Left kidney (tissue), 1 donor: ENCODE measurements at regions not wholly inside any gene's neighbourhood (a gene's known extent, or its start where the extent isn't known, plus 50 kb on each side); places are given as distances from the start of the nearest gene placed in this dataset.

Experiments
- DNase-seq: peaks from one replicate; pipeline ENCODE4 v3.0.0-alpha.2; 2013

DNA sequence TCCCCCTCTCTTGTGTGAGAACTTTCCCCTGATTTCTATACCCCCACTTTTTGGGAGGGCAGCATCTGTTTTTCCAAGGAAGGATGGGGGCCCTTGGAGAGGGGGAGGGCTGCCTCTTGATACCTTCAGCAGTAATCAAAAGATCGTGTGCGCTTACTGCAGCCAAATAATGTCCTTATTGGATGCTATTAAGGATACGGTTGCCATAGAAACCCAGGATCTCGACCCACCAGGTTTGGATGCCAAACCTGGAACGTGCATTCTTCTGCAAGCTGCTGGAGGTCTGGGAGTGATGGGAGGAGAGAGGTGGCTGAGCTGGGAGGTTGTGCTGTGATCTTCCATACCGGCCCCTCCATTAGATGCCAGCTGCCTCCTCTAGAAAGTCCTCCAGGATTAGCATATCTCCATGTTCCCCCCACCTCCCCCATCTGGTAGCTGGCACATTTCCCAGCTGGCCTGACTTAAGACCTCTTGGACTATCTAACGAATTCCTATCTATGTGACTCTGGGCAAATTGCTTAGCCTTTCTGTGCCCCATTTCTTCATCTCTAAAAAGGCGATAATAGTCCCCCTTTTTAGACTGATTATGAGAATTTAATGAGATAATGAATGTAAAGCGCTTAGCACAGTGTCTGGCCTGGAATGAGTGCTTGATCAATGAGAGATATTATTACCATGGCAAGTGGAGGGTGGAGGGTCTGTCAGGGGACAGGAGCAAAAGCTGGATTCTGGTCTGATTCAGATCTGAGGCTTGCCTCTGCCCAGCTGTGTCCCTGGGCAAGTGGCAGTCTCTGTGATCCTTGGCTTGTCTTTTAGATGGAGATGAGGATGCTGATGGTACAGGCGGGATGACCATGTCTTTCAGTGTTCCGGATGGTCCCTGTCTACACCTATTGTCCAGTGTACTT is 78.5 kb upstream of the PCBD1 start:
- DNase-seq = no peak

DNA sequence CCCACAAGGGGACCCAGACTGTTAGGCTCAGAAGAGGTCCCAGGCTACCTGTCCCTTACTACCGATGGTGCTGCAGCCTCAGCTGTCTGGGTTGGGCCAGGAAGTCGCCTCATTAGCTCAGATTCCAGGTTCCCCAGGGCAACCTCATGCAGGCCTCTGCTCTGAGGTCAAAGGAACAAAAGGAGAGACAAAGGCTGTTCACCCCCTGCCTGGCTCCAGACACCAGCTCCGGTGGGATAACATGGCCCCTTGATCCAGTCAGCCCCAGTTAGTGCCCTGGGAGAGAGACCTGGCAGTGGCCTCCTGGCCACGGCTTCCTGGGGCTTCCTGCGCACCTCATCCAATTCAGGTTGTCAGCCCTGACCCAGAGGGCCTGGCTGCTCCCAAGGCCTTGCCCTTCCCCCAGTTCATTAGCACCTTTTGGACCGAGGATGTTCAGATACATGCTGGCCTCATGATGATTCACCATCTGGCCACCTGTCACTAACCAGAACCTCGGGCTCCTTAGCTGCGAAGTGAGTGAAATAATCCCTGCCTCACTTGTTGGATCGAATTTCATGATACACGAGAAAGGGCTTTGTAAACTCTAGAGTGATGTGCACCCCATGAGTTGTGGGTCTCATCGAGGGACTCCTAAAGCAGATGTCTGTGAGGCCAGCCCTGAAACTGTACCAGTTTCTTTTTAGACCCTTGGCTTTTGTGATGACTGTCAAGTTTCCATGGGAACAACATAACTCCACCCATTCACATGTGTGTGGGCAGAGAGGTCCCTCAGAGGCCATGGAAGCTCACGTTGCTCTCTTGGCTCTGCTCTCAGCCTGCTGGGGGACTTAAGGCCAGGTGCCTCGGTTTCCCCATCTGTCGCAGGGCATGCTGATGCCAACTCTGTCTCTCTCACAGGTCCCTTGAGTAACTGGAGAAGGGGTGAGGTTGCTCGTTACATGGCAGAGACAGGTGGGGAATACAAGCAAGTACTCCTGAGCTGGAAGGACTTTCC is 79.5 kb upstream of the PCBD1 start:
- DNase-seq = peak; percentile 38

DNA sequence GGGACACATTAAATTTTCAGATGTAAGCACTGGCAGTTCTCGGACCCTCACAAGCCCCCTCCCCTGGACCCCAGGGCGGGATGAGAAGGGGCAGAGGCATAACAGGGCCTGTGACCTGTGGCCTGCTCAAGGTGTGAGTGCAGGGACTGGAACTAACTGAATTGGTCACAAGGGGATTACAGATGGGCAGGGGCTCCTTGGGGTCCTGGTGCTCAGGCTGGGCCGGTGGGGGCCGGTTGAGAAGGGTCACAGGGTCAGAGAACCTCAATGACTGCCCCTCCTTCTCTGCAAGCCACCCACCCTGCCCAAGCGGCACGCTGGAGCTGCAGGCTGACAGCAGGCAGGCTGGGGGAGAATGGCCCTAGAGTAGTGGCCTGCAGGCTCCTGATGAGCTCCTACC is 80.8 kb upstream of the PCBD1 start:
- no peak for DNase-seq

DNA sequence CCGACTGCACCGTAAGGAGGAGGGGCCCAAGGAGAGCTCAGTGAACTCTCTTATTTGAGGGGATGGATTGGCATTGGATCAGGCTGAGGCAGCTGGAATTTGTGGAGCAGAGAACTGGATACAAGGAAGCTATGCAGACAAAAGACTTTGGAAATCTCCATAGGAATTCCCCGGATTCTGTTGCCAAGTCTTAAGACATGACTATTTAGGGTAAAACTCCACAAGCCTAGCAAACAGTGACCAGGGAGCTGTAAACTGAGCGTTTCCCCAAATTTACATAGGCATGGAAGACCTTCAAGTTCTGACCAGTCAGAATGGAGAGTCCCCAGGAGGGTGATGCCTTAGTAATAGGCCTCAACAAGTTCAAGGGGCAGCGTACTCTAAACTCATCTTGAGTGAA is 82.5 kb upstream of the PCBD1 start:
- DNase-seq = no peak

DNA sequence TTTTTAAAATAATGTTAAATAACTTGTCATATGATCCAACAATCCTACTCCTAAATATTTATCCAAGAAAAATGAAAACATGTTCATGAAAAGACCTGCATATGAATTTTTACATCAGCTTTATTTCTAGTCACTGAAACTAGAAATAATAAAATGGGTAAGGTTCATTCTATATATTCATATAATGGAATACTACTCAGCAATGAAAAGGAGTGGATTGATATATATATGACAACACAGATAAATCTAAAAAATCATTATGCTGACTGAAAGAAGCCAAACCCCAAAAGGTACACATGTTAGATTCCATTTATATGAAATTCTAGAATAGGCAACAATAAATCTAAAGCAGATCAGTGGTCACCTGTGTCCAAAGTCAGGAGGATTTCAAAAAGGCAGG is 84.9 kb upstream of the PCBD1 start:
- no peak for DNase-seq

DNA sequence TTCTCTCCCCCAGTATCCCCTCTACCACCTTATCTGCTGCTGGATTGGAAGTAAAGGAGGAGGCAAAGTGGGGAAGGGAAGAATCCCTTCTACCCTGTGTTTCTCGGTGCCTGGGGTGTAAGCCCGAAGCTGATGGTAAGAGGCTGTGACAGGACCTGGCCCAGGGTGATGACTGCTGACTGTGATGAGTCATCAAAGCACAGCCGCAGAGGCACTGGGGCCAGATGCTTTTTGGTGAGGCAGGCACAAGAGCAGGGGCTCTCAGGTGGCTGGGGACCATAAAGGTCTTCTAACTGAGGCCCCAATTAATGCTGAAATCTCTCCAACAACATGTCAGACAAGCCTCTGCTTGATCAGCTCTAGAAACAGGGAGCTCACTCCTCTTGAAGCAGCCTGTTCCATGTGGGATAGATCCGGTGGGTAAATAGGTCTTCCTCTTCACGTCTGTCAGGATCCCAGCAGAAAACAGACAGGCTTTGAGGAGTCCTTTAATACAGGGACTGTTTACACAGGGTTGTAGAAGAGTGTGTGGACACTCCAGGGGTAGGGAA is 86.1 kb upstream of the PCBD1 start:
- DNase-seq = no peak

DNA sequence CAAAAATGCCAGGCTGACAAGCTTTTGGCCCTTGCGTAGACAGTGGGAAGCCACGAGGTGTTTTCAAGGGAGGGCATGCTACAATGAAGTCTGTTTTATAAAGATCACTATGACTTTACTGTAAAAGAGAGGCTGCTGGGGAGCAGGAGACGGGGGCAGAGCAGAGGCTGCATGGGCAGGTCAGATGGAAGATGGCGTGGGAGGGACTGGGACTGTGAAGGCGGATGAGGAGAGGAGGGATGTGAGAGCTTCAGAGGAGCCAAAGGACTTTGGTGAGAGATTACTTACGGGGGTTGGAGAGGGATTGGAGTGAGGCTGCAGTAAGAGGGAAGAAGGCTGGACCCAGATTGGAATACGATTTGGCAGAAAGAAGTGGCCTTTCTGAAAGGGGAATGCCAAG is 86.6 kb upstream of the PCBD1 start:
- DNase-seq = no peak

DNA sequence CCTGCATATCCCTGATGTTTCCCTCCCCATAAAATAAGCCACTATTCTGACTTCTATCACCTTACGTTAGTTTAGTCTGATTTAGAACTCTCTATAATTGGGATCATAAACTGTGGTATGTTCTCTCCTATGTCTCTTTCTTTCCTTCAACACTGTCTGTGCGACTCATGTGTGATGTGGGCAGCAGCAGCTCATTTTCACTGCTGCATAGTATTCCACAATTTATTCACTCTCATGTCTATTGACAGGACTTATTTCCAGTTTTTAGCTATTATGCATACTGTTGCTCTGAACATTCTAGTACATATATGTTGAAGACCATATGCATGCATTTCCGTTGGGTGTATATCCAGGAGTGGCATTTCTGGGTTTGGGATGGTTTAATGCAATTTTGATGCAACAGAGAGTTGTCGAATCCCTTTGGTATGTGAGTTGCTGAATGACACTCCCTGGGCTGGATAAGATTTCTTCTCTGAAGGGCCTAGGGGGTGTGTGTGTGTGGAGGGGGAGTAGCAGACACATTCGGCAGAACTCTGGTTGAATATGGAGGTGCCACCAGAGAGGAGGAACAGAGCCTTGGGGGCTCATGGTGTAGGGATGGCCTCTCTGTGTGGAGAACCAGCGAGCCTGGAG is 87.8 kb upstream of the PCBD1 start:
- no peak for DNase-seq

DNA sequence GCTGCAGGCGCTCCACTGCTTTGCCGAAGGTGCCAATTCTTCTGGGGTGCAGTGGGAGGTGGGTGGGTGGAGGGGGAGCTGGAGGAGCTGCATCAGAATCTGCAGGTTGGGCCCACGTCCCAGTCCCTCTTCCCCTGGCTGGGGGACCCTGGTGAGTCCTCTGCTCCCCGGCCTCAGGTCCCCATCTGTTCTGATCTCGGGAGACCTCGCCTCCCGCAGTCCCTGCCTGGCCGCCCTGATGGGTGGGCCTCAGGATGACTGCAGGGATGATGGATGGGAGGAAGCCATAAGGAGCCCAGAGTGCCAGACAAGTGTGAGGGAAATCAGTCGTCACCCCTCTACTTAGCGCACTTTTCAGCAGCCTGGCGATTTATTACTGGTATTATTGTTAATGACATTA is 89.3 kb upstream of the PCBD1 start:
- no peak for DNase-seq

DNA sequence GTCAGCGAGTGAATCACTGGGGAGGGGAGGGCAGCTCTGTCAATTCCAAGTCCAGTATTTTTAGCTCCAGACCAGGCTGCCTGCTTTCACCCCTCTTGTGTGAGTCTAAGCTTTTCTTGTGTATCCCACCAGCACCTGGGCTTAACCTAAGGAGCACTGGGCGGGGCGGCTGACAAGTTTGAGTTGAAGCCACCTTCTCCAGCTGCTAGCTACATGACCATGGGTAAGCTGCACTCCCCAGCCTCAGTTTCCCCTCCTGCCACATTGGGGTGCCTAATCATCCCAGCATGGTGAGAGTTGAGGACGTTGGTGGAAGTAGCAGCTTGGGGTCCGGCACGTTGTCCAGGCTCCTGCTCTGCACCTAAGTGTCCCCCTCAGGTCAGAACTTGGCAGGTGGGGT is 89.8 kb upstream of the PCBD1 start:
- no peak for DNase-seq

DNA sequence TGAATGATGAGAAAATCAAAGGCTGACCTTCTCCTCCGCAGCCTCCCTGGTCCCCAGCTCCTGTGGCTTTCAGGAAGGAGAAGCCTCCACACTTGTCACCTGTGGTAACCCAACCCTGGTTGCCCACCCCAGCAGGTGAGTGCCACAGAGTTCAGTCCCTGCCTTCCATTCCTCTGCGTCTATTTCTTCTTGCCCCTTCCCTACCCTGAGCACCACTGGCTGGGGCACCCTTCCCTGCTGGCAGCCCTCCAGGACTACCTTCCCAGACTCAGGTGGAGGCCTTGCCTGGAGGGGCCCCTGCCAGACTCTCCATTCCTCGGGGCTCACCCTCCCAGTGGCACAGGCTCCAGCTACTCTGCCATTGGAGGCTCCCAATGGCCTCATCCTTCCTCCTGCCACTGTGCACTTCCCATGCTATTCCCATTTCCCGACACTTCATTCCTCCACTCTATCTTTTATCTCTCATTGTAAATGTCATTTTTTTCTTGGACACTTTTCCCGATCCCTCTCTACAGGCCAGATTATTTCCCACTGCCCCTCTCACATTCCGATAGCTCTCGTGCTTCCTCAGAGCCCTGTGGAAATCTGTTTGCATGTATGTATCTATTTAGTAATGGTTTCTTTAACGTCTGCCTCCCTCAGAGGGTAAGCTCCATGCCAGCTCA is 90.6 kb upstream of the PCBD1 start:
- DNase-seq = no peak

DNA sequence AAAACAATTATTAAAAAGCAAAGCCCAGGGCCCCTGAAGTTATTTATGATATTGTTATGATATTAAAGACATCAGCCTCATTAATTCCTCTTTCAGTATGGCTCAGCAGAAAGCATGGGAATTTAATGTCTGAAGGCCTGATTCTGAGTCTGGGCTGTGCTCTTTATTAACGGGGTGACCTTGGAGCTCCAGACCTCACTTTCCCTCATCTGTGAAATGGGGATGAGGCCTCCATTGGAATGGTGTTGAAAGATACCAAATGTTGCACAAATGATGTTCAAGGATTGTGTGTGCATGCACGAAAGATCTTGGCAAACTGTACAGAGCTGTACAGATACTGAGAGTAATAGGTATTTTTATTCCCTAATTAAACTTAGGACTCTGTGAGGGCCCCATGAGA is 92.3 kb upstream of the PCBD1 start:
- no peak for DNase-seq

DNA sequence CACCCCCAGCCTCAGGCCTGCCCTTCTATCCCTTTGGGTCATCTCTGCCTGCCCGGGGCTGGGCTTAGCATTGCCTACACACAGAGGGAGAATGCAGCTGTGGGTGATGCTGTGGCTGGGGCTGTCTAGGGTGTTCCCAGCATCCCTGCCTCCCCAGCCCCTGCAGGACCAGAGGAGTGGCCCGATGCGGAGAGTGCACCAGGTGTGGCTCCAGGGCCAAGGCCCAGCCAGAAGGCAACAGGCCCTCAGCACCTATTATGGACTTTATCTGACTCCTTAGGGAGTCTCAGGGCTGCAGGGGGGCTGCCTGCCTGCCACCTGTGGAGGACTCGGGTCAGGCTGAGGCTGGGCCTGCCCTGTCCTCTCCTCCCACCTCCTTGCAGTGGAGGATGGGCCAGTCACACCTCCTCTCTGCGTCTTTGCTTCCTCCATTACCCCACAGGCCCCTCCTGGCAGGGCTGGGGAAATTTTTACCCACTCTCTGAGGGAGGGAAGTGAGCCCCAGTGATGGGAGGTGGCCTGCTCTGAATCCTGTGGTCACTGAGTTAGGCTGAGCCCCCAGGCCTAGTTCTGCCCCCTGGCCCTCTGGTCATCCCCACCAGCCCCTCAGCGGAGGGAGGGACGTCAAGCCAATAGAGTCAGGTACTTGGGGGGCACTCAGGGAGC is 92.9 kb upstream of the PCBD1 start:
- DNase-seq = no peak

DNA sequence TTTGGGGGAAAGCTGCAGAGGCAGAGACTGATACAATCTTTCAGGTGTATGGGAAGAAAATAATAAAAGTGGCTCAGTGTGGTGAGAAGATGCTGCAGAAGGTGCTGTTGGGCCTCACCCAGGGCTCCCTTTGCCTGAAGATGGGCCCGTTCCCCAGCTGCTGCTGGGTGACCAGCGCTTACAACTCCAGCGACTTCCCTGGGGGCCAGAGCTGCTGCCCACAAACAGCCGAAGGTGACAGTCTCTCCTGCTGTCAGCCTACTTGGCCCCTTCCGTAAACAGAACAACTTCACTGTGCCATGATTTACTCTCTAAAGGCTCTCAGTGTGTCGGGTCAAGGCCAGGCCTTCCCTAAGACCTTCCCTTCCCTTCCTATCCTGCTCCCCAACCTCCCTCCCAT is 93.6 kb upstream of the PCBD1 start:
- DNase-seq = no peak

DNA sequence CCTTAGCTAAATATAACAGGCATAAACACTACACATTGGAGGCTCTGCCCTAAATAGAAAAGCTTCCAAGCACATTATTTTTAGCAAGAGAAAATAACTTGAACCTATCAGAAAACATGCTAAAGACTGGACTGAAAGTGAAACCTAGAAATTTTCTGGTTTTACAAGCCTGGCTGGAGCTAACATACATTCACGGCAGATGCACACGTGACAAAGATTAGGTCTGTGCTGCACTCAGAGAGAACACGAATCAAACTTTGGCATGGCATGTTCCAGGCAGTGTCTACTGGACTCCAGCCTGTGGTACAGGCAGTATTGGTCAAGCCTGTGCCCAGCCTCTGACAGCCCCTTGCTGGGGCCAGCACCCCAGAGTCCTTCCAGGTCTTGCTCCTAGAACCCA is 94.1 kb upstream of the PCBD1 start:
- DNase-seq = no peak

DNA sequence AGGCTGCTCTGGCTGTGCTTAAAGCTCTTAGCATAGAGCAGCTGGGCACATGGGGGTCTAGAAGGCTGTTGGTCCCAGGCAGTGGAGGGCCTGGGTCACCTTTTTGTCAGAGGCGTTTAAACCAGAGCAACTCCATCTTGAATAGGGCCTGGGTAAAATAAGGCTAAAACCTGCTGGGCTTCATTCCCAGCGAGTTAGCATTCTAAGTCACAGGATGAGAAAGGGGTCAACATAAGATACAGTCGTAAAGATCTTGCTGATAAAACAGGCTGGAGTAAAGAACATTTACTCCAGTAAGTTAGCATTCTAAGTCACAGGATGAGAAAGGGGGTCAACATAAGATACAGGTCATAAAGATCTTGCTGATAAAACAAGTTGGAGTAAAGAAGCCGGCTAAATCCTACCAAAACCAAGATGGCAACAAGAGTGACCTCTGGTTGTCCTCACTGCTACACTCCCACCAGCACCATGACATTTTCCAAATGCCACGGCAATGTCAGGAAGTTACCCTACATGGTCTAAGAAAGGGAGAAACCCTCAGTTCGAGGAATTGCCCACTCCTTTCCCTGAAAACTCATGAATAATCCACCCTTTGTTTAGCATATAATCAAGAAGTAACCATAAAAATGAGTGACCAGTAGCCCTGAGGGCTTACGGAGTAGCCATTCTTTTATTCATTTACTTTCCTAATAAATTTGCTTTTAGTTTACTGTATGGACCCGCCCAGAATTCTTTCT is 96.8 kb upstream of the PCBD1 start:
- no peak for DNase-seq

DNA sequence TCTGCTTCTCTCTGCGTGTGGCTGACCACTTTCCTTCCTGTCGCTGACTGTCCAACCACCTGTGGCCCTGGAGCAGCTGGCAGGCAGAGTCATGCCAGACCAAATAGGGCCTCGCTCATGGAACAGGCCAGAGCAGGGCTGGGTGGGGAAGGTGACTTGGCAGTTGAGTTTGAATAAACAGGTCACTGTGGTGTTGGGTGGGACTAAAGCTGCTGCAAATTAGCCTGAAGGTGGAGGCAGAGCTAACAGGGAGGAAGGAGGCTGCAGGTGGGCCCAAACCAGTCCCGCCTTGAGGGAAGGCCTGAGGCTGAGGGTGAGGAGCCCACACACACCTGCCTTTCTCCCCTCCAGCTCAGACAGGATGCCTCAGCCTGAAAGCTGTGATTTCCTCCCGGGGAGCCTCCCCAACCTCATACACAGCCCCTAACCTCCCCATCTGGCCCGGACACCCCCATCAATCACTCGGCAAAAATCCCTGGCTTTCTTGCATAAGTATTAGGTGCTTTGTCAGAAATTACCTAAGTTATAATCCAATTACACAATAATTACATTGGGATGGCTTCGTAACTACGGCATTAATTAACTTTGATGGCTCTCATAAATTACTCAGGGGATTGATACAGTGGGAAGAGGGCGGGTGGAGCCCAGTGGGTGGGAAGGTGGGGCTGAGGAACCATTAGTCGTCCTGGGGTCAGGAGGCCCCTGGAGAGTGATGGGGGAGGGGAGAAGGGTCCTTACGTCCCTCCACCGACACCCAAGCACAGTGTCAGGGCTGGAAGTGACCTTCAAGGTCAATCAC is 97.7 kb upstream of the PCBD1 start:
- DNase-seq = no peak

DNA sequence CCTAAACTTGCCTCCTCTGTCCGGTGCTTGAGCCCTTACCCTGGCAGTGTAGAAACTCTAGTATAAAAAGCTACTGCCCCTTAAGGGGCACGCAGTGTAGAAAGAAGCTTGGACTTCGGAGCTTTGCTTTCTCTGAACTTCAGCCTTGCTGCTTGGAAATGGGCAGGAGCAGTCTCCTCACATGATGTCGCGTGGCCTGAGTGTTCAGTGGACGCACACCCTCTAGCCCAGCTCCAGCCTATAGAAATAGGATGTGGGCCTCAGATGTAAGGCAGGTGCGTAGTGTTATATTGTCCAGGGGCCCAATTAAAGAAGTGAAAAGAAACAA is 98.2 kb upstream of the PCBD1 start:
- DNase-seq = no peak

DNA sequence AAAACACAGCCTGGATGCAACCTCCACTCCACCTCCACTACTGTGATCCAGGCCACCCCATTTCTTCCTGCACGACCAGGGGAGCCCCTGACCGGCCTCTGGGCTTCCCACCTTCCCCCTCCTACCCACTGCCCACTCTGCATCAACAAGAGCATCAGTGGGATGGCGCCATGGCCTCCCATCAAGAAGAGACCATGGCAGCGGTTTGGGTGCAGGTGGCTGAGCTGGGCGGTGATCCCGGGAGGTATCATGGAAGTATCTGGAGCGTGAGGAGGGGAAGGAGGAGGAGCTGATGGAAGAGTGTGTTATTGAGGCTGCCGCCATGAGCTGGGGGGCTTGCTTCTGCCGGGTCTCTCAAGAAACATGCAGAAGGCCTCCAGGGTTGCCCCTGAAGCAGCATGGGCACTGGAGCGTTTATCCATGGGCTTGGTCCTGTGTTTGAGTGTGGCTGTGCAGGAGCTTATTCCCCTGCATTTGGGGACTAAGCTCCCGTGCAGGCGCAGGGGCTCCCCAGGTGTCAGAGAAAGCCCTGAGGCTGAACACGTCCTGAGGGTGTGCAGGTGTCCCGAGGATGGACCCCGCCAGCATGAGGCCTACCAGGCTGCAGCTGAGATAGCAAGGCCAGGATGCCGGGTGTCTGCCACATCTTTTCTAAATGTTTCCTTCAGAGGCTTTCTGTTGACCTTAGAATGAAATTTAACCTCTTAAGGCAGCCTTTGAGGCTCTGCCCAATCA is 99.2 kb upstream of the PCBD1 start:
- no peak for DNase-seq
